H54 (cell line): ENCODE measurements at regions not wholly inside any gene's neighbourhood (a gene's known extent, or its start where the extent isn't known, plus 50 kb on each side); places are given as distances from the start of the nearest gene placed in this dataset.

Source experiments
- DNase-seq: peaks from one replicate; pipeline ENCODE4 v3.0.0; 2011; ENCODE audit warnings: low spot score, mixed read lengths; ENCODE audit not compliant: insufficient read length
- FAIRE-seq: peaks from 3 replicates; lab custom pipeline; 2011; peaks lifted over from hg19 to GRCh38; lab: Jason Lieb, UNC
- POLR2A ChIP-seq: IDR thresholded peaks from 2 replicates; pipeline ENCODE4 v1.6.1; 2011; ENCODE audit warnings: low read depth, mild to moderate bottlenecking, low read length

- no peak for TF ChIP-seq POLR2A
- DNase-seq: no peak
- FAIRE-seq: no peak
Observed at GRCh38 chrX:40326186-40326965, 228.6 kb upstream of the BCOR start.

- FAIRE-seq: no peak
- no peak for TF ChIP-seq POLR2A
- DNase-seq: no peak
Observed at GRCh38 chrX:40325161-40325560, 227.4 kb upstream of the BCOR start.

- no peak for DNase-seq
- no peak for FAIRE-seq
- no peak for TF ChIP-seq POLR2A
Observed at GRCh38 chrX:40323977-40324376, 226.2 kb upstream of the BCOR start.

GRCh38 chrX:40320819-40321218, 223.1 kb upstream of the BCOR start:
- FAIRE-seq: no peak
- DNase-seq: no peak
- TF ChIP-seq POLR2A: no peak

GRCh38 chrX:40318801-40319200, 221.0 kb upstream of the BCOR start:
- DNase-seq: no peak
- no peak for FAIRE-seq
- no peak for TF ChIP-seq POLR2A

GRCh38 chrX:40318076-40318475, 220.3 kb upstream of the BCOR start:
- no peak for FAIRE-seq
- no peak for DNase-seq
- TF ChIP-seq POLR2A: no peak

GRCh38 chrX:40316502-40316901, 218.7 kb upstream of the BCOR start:
- no peak for TF ChIP-seq POLR2A
- no peak for FAIRE-seq
- DNase-seq: no peak

GRCh38 chrX:40314070-40314469, 216.3 kb upstream of the BCOR start:
- DNase-seq (no peak), FAIRE-seq (no peak)
- TF ChIP-seq POLR2A: no peak

- TF ChIP-seq POLR2A: no peak
- DNase-seq (no peak), FAIRE-seq (no peak)
Observed at GRCh38 chrX:40313269-40313668, 215.5 kb upstream of the BCOR start.

- no peak for TF ChIP-seq POLR2A
- no peak for DNase-seq
- FAIRE-seq: no peak
Observed at GRCh38 chrX:40310447-40310846, 212.7 kb upstream of the BCOR start.

- TF ChIP-seq POLR2A: no peak
- no peak for DNase-seq
- FAIRE-seq: no peak
Observed at GRCh38 chrX:40310016-40310415, 212.3 kb upstream of the BCOR start.

GRCh38 chrX:40307871-40308270, 210.1 kb upstream of the BCOR start:
- DNase-seq (no peak), FAIRE-seq (no peak)
- no peak for TF ChIP-seq POLR2A

- FAIRE-seq: no peak
- no peak for TF ChIP-seq POLR2A
- DNase-seq: no peak
Observed at GRCh38 chrX:40304115-40304514, 206.4 kb upstream of the BCOR start.

GRCh38 chrX:40303256-40304077, 205.7 kb upstream of the BCOR start:
- no peak for TF ChIP-seq POLR2A
- DNase-seq (no peak), FAIRE-seq (no peak)

- FAIRE-seq (no peak), DNase-seq (no peak)
- TF ChIP-seq POLR2A: no peak
Observed at GRCh38 chrX:40300286-40300890, 202.6 kb upstream of the BCOR start.
